GM18502 (cell line): ENCODE measurements at regions not wholly inside any gene's neighbourhood (a gene's known extent, or its start where the extent isn't known, plus 50 kb on each side); places are given as distances from the start of the nearest gene placed in this dataset.
"Not testable (repeated sequence)": the region's sequence is repeated elsewhere in the genome, so short reads cannot be mapped to it uniquely, and the experiment has no call there.

ENCODE experiments used
- ATAC-seq: cut with Tn5 transposase; IDR thresholded peaks from one replicate; pipeline ENCODE4 v1.9.1; 2021; ENCODE audit warnings: mild to moderate bottlenecking; ENCODE audit not compliant: unreplicated experiment, poor library complexity

GRCh38 chr18:59056706-59057492, 82.8 kb upstream of the SEC11C start:
- ATAC-seq: peak; percentile 78

GRCh38 chr18:59057493-59057795, 82.2 kb upstream of the SEC11C start:
- ATAC-seq: no peak

GRCh38 chr18:59057969-59058368, 81.7 kb upstream of the SEC11C start:
- no peak for ATAC-seq

GRCh38 chr18:59059140-59059539, 80.5 kb upstream of the SEC11C start:
- ATAC-seq: no peak

- no peak for ATAC-seq
These were observed 79.1 kb upstream of the SEC11C start for GRCh38 chr18:59060551-59060950.

- peak; percentile 37 for ATAC-seq
These were observed 77.6 kb upstream of the SEC11C start for GRCh38 chr18:59061914-59062642.

GRCh38 chr18:59062643-59063006, 77.1 kb upstream of the SEC11C start:
- ATAC-seq: peak; percentile 54

- no peak for ATAC-seq
These were observed 76.3 kb upstream of the SEC11C start for GRCh38 chr18:59063300-59063906.

GRCh38 chr18:59063912-59064311, 75.8 kb upstream of the SEC11C start:
- ATAC-seq: no peak

- no peak for ATAC-seq
These were observed 74.0 kb upstream of the SEC11C start for GRCh38 chr18:59065684-59066083.

GRCh38 chr18:59067873-59068272, 71.8 kb upstream of the SEC11C start:
- no peak for ATAC-seq

- ATAC-seq: no peak
These were observed 71.2 kb upstream of the SEC11C start for GRCh38 chr18:59068276-59069071.

- peak; percentile 51 for ATAC-seq
These were observed 69.3 kb upstream of the SEC11C start for GRCh38 chr18:59070181-59070912.

GRCh38 chr18:59072727-59073421, 66.8 kb upstream of the SEC11C start:
- peak; percentile 82 for ATAC-seq

GRCh38 chr18:59075923-59076322, 63.8 kb upstream of the SEC11C start:
- ATAC-seq: no peak

- no peak for ATAC-seq
These were observed 60.4 kb upstream of the SEC11C start for GRCh38 chr18:59079264-59079663.

GRCh38 chr18:59079687-59080501, 59.8 kb upstream of the SEC11C start:
- ATAC-seq: not testable (repeated sequence)

GRCh38 chr18:59083136-59083818, 56.4 kb upstream of the SEC11C start:
- no peak for ATAC-seq
